ENCODE measurements at regions not wholly inside any gene's neighbourhood (a gene's known extent, or its start where the extent isn't known, plus 50 kb on each side); places are given as distances from the start of the nearest gene placed in this dataset.

DNA sequence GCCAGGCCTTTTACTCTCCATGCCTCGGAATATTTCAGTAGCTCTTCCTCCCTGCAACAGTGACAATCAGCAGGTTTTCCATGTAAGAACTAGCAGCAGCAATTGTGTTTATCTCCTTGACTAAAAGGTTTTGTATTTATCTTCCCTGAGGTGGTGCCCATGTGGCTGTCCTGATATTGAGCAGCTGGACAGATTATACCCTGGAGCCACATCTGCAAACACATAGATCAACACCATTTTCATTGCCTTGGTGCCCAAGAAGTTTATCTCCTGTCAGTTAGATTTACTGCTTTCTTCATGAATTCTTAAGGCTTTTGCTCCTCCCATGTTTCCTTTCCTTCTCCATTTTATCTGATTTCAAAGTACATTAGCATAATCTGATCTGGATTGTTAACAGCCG is 378.4 kb downstream of the SPATA31D1 start:
- FAIRE-seq (no peak), DNase-seq (ENCODE audit: extremely low read depth in 1 of 4, low spot score in 3 of 4) (no peak), ATAC-seq (no peak)
- CTCF ChIA-PET (ENCODE audit: low intra/inter-chr PET ratio): no interaction called here
- Histone ChIP-seq H3K9me1 (ENCODE audit: control insufficient read depth, insufficient read depth, low read length) (no peaks in the 10 kb centered on the region), H3K4me3 (no peak overlapping the region), H4K20me1 (replicated peaks; ENCODE audit: control insufficient read depth, insufficient read depth, low read length) (no peaks in the 10 kb centered on the region), H3K27me3 (ENCODE audit: control insufficient read depth in 2 of 2, insufficient read depth in 2 of 2, low read length in 2 of 2) (no peaks in the 10 kb centered on the region), H3K9ac (ENCODE audit: insufficient read depth in 1 of 2, low read depth in 2 of 2, low read length in 2 of 2) (no peak overlapping the region), H2AFZ (ENCODE audit: low read depth, low read length) (no peak overlapping the region), H3K4me2 (ENCODE audit: insufficient read depth, low read length) (no peak overlapping the region), H3K79me2 (ENCODE audit: control insufficient read depth, insufficient read depth, low read length) (no peaks in the 10 kb centered on the region), H3K27ac (ENCODE audit: extremely low read depth, low read depth, low read length) (no peak overlapping the region), H3K4me1 (replicated peaks in 1 of 2; ENCODE audit: control insufficient read depth in 2 of 2, insufficient read depth in 2 of 2, low read length in 2 of 2) (no peaks in the 10 kb centered on the region), H3K36me3 (ENCODE audit: control insufficient read depth, insufficient read depth, low read length) (no peaks in the 10 kb centered on the region), H3K9me3 (replicated peaks; ENCODE audit: control insufficient read depth, insufficient read depth, low read depth, low read length) (no peaks in the 10 kb centered on the region)
- POLR2A ChIA-PET: no interaction called here
- intact Hi-C loops (cut with micrococcal nuclease): no loop called here
- TF ChIP-seq DACH1 (IDR thresholded peaks at IDR 0.05; ENCODE audit: partially characterized antibody) (no peak), KLF16 (IDR thresholded peaks at IDR 0.05) (no peak)
- 0% methylated on average over 2 of the region's 2 CpGs for WGBS (ENCODE audit: insufficient coverage, low coverage, missing lambda C conversion rate)
- no TSS peak for BruUV-seq (replicated peaks)
- in situ Hi-C loops (cut with MboI): no loop called here

DNA sequence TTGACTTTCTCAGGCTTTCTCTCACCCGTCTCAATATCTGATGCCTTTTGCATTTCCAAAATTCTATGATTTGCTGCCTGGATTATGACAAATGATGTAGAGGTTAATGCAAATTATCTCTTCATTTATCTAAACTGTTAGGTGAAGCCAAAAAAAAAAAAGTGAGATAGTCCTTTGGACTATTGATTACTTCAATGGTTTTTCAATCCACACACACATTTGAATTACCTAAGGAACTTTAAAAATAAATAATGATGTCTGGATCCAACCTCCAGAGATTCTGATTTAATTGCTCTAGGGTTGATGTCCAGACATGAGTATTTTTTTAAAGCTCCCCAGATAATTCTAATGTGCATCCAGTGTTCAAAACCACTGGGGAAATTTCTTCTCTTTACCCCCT is 379.4 kb downstream of the SPATA31D1 start:
- no TSS peak for BruUV-seq (replicated peaks)
- H3K79me2 ChIP-seq (ENCODE audit: control insufficient read depth, insufficient read depth, low read length): no peaks in the 10 kb centered on the region
- H3K4me1 ChIP-seq (replicated peaks in 1 of 2; ENCODE audit: control insufficient read depth in 2 of 2, insufficient read depth in 2 of 2, low read length in 2 of 2): no peaks in the 10 kb centered on the region
- no peak overlapping the region for H3K9ac ChIP-seq (ENCODE audit: insufficient read depth in 1 of 2, low read depth in 2 of 2, low read length in 2 of 2)
- no peaks in the 10 kb centered on the region for H3K9me1 ChIP-seq (ENCODE audit: control insufficient read depth, insufficient read depth, low read length)
- DNase-seq (ENCODE audit: extremely low read depth in 1 of 4, low spot score in 3 of 4) (no peak), FAIRE-seq (no peak), ATAC-seq (no peak)
- ChIA-PET POLR2A (no interaction called here), CTCF (ENCODE audit: low intra/inter-chr PET ratio) (no interaction called here)
- H3K9me3 ChIP-seq (replicated peaks; ENCODE audit: control insufficient read depth, insufficient read depth, low read depth, low read length): no peaks in the 10 kb centered on the region
- H3K4me3 ChIP-seq: no peak overlapping the region
- intact Hi-C loops (cut with micrococcal nuclease) (no loop called here), in situ Hi-C loops (cut with MboI) (no loop called here)
- H3K4me2 ChIP-seq (ENCODE audit: insufficient read depth, low read length): no peak overlapping the region
- H3K36me3 ChIP-seq (ENCODE audit: control insufficient read depth, insufficient read depth, low read length): no peaks in the 10 kb centered on the region
- H4K20me1 ChIP-seq (replicated peaks; ENCODE audit: control insufficient read depth, insufficient read depth, low read length): no peaks in the 10 kb centered on the region
- no peak overlapping the region for H2AFZ ChIP-seq (ENCODE audit: low read depth, low read length)
- 0% methylated on average over 1 of the region's 1 CpG for whole genome bisulfite sequencing (ENCODE audit: insufficient coverage, low coverage, missing lambda C conversion rate)
- TF ChIP-seq CCAR2 (IDR thresholded peaks at IDR 0.05; ENCODE audit: low read depth, low read length) (no peak), NUFIP1 (IDR thresholded peaks at IDR 0.05; ENCODE audit: partially characterized antibody) (no peak), ZNF3 (CRISPR knock-in tag; IDR thresholded peaks at IDR 0.05) (no peak), ZNF830 (CRISPR knock-in tag; IDR thresholded peaks at IDR 0.05) (no peak), PHF8 (IDR thresholded peaks at IDR 0.05; ENCODE audit: borderline replicate concordance, low read length) (no peak), GTF2E2 (tag; IDR thresholded peaks at IDR 0.05) (no peak), EZH2 (IDR thresholded peaks at IDR 0.05; ENCODE audit: borderline replicate concordance, low read depth, low read length) (no peak), MTA1 (IDR thresholded peaks at IDR 0.05; ENCODE audit: borderline replicate concordance) (no peak)
- no peaks in the 10 kb centered on the region for H3K27me3 ChIP-seq (ENCODE audit: control insufficient read depth in 2 of 2, insufficient read depth in 2 of 2, low read length in 2 of 2)
- H3K27ac ChIP-seq (ENCODE audit: extremely low read depth, low read depth, low read length): no peak overlapping the region

Data from K562 (cell line).